ENCODE measurements at regions not wholly inside any gene's neighbourhood (a gene's known extent, or its start where the extent isn't known, plus 50 kb on each side); places are given as distances from the start of the nearest gene placed in this dataset.

DNA sequence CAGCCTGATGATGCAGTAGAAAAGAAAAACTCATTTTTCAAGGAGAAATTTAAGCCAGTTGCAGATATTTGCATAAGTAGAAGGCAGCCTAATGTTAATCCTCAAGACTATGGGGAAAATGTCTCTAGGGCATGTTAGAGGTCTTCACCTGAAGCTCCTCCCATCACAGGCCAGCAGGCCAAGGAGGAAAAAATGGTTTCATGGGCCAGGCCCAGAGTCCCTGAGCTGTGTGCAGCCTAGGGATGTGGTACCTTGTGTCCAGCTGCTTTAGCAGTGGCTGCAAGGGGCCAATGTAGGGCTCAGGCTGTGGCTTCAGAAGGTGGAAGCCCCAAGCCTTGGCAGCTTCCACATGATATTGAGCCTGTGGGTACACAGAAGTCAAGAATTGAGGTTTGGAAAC, 1946.7 kb upstream of the FLRT2 start:
- no peaks in the 10 kb centered on the region for H3K27me3 ChIP-seq (ENCODE audit: low read depth)
- ATAC-seq (no peak), DNase-seq (no peak)
- no peaks in the 10 kb centered on the region for H3K9me3 ChIP-seq
- no peaks in the 10 kb centered on the region for H3K36me3 ChIP-seq
- no peak overlapping the region for H3K4me3 ChIP-seq
- H3K27ac ChIP-seq = no peak overlapping the region
- no peaks in the 10 kb centered on the region for H3K4me1 ChIP-seq
- intact Hi-C loops (cut with DNase I) = no loop called here
- TF ChIP-seq, protein P1, sequence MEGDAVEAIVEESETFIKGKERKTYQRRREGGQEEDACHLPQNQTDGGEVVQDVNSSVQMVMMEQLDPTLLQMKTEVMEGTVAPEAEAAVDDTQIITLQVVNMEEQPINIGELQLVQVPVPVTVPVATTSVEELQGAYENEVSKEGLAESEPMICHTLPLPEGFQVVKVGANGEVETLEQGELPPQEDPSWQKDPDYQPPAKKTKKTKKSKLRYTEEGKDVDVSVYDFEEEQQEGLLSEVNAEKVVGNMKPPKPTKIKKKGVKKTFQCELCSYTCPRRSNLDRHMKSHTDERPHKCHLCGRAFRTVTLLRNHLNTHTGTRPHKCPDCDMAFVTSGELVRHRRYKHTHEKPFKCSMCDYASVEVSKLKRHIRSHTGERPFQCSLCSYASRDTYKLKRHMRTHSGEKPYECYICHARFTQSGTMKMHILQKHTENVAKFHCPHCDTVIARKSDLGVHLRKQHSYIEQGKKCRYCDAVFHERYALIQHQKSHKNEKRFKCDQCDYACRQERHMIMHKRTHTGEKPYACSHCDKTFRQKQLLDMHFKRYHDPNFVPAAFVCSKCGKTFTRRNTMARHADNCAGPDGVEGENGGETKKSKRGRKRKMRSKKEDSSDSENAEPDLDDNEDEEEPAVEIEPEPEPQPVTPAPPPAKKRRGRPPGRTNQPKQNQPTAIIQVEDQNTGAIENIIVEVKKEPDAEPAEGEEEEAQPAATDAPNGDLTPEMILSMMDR (IDR thresholded peaks at IDR 0.05) = no peak

GRCh38 chr14:83594874-83595273, 1935.1 kb upstream of the FLRT2 start:
- Histone ChIP-seq H3K4me3 (no peak overlapping the region), H3K36me3 (no peaks in the 10 kb centered on the region), H3K27me3 (ENCODE audit: low read depth) (no peaks in the 10 kb centered on the region), H3K9me3 (no peaks in the 10 kb centered on the region), H3K4me1 (no peaks in the 10 kb centered on the region), H3K27ac (no peak overlapping the region)
- DNase-seq = no peak
- no peak for ATAC-seq
- intact Hi-C loops (cut with DNase I) = no loop called here
- TF ChIP-seq, protein P1 (IDR thresholded peaks at IDR 0.05) = no peak

DNA sequence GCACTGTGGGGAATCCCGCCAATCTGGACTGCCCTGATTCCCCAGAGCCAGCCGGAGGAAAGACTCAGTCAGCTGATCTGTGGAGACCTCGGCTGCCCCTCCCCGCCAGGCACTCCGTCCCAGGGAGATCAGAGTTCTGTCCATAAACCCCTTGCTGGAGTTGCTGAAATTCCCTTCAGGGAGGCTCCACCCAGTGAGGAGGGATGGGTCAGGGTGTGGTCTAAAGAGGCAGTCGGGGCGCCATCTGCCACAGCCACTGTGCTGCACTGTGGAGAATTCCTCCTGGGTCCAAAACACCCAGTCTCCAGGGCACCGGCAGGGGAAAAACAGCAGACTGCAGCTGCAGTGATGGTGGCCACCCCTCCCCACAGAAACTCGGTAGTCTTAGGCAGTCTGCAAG, 1922.3 kb upstream of the FLRT2 start:
- Histone ChIP-seq H3K4me1 (no peaks in the 10 kb centered on the region), H3K9me3 (no peaks in the 10 kb centered on the region), H3K27me3 (ENCODE audit: low read depth) (no peaks in the 10 kb centered on the region), H3K36me3 (no peaks in the 10 kb centered on the region), H3K27ac (no peak overlapping the region), H3K4me3 (no peak overlapping the region)
- no peak for DNase-seq
- no peak for ATAC-seq
- TF ChIP-seq, protein P1 (IDR thresholded peaks at IDR 0.05) = no peak
- intact Hi-C loops (cut with DNase I) = no loop called here

GRCh38 chr14:83611491-83611890, 1918.5 kb upstream of the FLRT2 start:
- H3K36me3 ChIP-seq = no peaks in the 10 kb centered on the region
- DNase-seq = no peak
- ATAC-seq = no peak
- no peaks in the 10 kb centered on the region for H3K9me3 ChIP-seq
- H3K4me3 ChIP-seq = no peak overlapping the region
- no peaks in the 10 kb centered on the region for H3K4me1 ChIP-seq
- H3K27ac ChIP-seq = no peak overlapping the region
- TF ChIP-seq, protein P1 (IDR thresholded peaks at IDR 0.05) = no peak
- intact Hi-C loops (cut with DNase I) = no loop called here
- no peaks in the 10 kb centered on the region for H3K27me3 ChIP-seq (ENCODE audit: low read depth)

DNA sequence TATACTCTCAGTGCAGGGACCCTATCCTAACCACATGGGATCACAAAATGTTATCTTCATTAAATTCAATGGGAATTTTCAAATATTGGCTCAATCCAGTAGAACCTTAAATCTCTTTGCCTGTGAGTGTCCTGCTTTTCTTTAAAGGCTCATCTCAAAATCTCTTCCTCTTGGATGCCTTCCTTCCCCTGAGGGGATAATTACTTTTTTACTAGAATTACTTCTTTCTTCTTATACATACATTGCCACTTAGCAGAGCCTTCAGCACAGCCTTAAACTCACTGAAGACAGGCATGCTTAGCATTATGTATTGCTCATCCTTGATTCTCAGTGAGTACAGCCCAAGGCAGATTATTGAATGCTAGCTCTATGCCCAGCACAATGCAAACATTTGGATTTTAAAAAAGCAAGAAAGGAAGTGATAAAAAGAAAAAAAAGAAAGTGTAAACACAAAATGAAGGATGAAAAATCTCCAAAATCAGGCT, 1918.0 kb upstream of the FLRT2 start:
- Histone ChIP-seq H3K27me3 (ENCODE audit: low read depth) (no peaks in the 10 kb centered on the region), H3K36me3 (no peaks in the 10 kb centered on the region), H3K27ac (no peak overlapping the region), H3K9me3 (no peaks in the 10 kb centered on the region), H3K4me3 (no peak overlapping the region), H3K4me1 (no peaks in the 10 kb centered on the region)
- ATAC-seq (no peak), DNase-seq (no peak)
- intact Hi-C loops (cut with DNase I) = no loop called here
- TF ChIP-seq, protein P1 (IDR thresholded peaks at IDR 0.05) = no peak

DNA sequence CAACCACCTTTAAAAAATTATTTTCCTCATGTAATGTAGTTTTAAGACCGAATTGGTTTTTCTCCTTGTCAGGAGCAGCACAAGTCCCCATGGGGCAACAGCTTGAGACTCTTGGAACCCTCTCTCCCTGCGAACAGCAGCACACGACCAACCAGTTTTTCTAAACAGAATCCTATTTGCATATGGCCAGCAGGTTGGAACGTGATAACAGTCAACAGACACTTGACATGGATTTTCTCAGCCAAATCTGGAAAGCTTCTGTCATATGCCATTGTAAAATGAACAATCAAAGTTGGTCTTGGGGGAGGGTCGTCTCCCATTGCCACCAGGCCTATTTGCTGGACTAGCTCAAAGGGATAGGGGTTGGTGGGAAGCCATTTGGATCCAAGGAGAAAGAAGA, 1915.0 kb upstream of the FLRT2 start:
- TF ChIP-seq, protein P1 (IDR thresholded peaks at IDR 0.05) = no peak
- no peak for DNase-seq
- Histone ChIP-seq H3K27me3 (ENCODE audit: low read depth) (no peaks in the 10 kb centered on the region), H3K4me3 (no peak overlapping the region), H3K4me1 (no peaks in the 10 kb centered on the region), H3K27ac (no peak overlapping the region), H3K9me3 (no peaks in the 10 kb centered on the region), H3K36me3 (no peaks in the 10 kb centered on the region)
- intact Hi-C loops (cut with DNase I) = no loop called here
- ATAC-seq = no peak
